ENCODE measurements at regions not wholly inside any gene's neighbourhood (a gene's known extent, or its start where the extent isn't known, plus 50 kb on each side); places are given as distances from the start of the nearest gene placed in this dataset.

GRCh38 chr2:64258566-64258965, 114.3 kb upstream of the PELI1 start:
- TF ChIP-seq CTCF (IDR thresholded peaks at IDR 0.05; ENCODE audit: poor library complexity, severe bottlenecking) (no peak), EP300 (conservative IDR thresholded peaks at IDR 0.05; ENCODE audit: poor library complexity, severe bottlenecking) (no peak)
